HK-2 (cell line): ENCODE measurements at regions not wholly inside any gene's neighbourhood (a gene's known extent, or its start where the extent isn't known, plus 50 kb on each side); places are given as distances from the start of the nearest gene placed in this dataset.
"Not testable (repeated sequence)": the region's sequence is repeated elsewhere in the genome, so short reads cannot be mapped to it uniquely, and the experiment has no call there.

Experiments used
- DNase-seq: peaks from one replicate; pipeline ENCODE4 v3.0.0-alpha.2; 2018; ENCODE audit not compliant: unreplicated experiment

DNA sequence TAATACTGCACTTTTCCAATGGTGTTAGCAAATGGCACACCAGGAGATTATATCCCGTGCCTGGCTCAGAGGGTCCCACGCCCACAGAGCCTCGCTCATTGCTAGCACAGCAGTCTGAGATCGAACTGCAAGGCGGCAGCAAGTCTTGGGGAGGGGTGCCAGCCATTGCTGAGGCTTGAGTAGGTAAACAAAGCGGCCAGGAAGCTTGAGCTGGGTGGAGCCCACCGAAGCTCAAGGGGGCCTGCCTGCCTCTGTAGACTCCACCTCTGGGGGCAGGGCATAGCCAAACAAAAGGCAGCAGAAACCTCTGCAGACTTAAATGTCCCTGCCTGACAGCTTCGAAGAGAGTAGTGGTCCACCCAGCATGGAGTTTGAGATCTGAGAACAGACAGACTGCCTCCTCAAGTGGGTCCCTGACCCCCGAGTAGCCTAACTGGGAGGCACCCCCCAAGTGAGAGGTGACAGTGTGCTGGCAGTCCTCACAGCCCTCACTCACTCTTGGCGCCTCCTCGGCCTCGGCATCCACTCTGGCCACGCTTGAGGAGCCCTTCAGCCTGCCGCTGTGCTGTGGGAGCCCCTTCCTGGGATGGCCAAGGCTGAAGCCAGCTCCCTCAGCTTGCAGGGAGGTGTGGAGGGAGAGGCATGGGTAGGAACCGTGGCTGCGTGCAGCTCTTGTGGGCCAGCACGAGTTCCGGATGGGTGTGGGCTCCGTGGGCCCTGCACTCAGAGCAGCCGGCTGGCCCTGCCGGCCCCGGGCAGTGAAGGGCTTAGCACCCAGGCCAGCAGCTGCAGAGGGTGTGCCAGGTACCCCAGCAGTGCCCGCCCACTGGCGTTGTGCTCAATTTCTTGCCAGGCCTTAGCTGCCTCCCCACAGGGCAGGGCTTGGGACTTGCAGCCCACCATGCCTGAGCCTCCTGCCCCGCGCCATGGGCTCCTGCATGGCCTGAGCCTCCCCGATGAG, 188.0 kb downstream of the MMUT start:
- DNase-seq: not testable (repeated sequence)

DNA sequence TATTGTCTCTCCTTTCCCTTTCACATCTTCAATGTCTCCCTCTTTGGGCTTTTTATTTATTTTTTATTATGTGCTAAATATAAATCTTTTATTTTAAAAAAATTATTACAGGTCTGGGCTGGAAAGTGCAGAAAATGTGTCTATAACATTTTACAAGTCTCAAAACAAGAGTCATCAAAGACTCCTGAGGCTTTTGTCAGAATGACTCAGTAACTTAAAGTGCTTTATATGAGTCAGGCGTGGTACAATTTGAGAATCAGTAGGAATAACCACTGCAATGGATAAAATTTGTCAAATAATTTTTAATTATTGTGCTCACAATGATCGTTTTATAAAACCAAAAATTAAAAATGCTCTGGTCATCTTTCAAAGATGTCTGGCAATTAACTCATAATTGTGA, 193.9 kb downstream of the MMUT start:
- DNase-seq: no peak

DNA sequence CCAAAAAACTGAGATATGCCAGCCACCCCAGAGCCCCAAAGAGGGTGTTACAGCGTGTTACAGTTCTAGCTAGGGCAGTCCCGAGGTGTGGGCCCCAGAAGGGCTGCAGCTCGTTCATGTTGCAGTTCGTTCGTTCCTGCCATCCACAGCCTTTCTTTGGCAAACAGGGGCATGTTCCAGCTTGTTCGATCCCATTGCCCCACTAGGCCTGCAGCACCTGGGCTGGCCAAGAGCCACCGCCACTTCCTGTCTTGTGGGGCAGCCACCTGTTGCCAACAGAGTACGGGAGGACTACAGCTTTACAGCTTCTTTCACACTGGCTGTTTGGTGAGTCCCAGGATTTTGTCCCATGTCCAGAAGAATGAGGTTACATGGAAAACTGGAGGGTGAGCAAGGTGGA, 198.1 kb downstream of the MMUT start:
- DNase-seq: no peak

DNA sequence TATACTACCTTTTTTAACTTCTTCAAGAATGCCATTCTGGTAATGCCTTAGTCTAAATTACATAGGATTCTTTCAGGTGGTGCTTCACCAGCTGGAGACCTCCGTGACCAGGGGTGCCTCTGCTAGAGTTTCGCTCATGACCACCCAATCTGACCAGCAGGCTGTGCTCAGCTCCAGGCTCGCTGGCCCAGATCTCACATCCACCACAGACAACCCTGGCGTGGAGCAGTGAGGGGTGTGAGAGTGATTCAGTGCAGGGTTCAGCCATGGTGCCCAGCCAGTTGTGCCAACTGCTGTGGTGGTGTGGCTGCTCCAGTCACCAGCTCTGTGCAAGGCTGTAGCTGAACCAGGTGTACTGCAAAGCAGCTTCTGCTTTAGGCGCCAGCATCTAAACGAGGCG, 198.6 kb downstream of the MMUT start:
- DNase-seq: no peak

DNA sequence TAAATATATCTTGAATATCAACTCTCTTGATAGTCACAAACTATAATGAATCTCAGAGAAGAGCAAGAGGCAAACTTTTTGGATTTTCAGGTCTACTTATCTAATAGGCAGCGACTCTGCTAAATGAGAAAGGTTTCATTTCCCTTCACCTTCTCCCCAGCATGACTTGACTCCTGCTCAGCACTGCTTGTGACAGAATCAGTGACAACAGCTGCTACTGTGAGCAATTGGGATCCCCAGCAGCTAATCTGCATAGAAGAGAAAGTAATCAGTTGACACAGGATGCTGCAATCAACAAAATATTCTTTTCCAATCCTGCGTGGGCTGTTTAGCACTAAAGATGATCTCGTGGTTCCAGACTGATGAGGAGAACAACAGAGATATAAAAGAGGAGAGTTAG, 205.5 kb downstream of the MMUT start:
- no peak for DNase-seq

DNA sequence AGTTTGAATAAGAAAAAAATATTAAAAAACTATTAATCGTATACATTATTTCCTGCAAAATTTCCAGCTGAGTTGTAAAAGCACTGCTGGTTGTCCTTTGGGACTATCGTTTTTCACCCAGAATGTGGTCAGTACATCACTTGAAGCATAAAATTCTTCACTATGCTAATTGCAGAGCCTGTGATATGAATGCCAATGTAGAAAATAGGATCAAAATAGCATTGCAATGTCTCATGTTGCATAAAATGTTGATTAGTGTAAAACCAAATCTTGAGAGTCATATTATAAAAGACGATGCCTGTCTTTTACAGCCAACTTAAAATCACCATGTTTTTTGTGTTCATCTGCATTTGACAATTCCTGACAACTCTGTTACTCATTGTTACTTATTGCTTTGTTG, 207.7 kb downstream of the MMUT start:
- no peak for DNase-seq

DNA sequence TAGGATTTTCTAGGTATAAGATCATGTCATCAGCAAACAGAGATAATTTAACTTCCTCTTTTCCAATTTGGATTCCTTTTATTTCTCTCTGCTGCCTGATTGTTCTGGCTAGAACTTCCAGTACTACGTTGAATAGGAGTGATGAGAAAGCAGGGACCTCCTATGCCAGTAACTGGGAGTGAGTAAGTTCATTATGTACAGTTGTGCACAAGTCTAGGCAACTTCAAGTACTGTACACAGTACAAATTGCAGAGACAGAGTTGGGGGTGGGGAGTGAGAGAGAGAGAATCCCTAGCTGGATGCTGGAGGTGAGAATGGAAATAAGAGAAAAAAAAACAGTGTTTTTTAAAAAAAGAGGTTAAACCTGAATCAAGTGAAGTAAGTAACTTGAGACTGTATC, 210.2 kb downstream of the MMUT start:
- no peak for DNase-seq

DNA sequence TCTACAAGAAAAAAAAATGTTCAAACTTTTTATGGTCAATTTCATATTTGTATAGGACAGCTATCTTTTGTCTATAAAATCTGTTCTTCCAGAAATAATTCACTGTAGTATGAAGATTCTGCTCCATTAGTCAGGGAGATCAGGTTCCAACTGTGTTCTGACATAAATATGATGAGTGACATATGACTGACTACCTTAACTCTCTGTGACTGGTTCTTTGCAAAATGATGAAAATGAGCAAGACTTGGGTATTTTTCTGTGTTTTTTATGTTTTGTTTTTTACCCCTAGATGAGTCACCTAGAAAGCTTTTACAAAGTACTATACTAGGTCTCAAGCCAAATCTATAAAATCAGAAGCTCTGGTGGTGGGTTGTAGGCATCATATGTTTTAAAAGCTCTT, 229.6 kb downstream of the MMUT start:
- no peak for DNase-seq

DNA sequence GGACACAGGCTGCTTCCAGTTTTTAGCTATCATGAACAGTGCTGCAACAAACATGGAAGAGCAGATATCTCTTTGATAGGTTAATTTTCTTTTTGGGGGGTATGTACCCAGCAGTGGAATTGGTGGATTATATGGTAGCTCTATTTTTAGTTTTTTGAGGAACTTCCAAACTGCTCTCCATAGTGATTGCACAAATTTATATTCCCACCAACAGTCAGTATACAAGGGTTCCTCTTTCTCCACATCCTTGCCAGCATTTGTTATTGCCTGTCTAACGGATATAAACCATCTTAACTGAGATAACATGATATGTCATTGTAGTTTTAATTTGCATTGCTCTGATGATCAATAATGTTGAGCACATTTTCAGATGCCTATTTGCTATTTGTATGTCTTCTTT, 237.6 kb downstream of the MMUT start:
- no peak for DNase-seq

DNA sequence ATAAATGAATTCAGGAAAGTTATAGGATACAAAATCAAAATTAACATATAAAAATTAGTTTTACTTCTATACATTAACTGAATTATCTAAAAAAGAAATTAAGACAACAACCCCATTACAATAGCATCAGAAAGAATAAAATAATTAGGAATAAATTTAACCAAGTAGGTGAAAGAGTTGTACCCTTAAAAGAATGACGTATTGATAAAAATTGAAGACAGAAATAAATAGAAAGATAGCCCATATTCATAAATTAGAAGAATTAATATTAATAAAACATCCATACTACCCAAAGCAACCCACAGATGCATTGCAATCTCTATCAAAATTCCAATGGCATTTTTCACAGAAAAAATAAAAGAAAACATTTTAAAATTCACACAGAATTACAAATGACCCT, 242.8 kb downstream of the MMUT start:
- no peak for DNase-seq

DNA sequence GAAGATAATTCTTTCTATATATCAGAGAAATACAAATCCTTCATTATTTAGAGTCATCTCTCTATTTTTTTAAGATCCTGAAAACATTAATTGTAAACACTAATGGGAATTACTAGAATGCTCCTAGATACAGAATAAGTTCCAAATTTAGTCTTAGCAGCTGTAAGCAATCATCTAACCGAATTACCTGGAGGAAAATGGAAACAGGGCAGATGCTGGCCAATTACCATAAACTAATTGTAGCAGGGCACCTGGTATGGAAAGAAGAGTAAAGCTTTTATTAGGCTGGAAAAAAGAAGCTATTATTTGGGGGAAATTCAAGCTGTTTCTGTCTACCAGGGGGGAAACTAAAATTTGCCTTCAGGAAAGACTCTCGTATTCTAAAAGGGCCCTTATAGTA, 257.5 kb downstream of the MMUT start:
- no peak for DNase-seq

DNA sequence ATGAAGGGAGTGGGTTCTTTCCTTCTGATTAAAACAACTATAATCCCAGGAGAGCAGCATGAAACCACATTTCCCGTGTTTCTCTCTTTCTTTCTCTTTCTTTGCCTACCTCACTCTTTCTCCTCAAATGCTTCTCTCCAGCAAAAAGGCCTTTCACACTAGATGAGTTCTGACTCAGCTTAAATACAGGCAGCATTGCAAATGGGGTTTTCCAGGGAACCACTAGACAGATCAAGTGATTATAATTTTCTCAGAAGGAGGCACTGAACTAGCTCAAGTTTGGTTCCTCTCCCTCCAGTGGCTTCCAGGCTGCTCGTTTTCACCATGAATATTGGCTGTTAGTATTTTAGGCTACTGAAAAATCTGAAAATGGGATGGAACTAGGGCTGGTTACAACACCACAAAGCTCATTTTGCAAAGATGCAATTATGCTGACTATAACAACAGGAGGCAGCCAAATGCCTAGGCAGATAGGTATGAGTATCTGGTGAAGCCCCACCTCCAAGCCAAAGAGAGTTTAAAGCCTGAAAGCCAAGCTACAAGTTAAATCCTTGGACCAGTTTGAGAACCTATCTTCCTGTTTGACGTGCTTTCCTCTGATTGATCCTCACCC, 260.0 kb downstream of the MMUT start:
- no peak for DNase-seq

DNA sequence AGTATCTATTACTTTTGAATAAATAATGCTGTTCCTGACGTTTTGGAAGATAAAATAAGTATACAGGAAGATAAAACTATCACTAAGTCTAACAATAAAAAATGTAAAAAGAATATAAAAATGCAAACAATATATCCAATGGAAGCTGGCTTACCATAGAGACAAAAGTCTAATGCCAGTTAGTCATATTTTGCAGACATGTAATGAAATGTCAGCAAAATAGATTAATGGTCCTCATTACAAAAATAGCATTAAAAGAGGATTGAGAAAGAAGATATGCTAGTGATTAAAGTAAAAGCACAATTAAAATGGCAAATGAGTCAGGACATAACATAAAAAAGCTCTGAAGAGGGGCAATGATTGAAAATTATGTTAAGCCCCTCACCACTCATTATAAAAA, 265.0 kb downstream of the MMUT start:
- no peak for DNase-seq

DNA sequence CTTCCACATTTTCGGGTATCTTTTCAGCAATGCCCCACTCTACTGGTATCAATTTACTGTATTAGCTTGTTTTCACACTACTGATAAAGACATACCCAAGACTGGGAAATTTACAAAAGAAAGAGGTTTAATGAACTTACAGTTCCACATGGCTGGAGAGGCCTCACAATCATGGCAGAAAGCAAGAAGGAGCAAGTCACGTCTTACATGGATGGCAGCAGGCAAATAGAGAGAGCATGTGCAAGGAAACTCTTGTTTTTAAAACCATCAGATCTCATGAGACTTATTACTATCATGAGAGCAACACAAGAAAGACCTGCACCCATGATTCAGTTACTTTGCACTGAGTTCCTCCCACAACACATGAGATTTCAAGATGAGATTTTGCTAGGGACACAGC, 300.7 kb downstream of the MMUT start:
- DNase-seq: not testable (repeated sequence)

DNA sequence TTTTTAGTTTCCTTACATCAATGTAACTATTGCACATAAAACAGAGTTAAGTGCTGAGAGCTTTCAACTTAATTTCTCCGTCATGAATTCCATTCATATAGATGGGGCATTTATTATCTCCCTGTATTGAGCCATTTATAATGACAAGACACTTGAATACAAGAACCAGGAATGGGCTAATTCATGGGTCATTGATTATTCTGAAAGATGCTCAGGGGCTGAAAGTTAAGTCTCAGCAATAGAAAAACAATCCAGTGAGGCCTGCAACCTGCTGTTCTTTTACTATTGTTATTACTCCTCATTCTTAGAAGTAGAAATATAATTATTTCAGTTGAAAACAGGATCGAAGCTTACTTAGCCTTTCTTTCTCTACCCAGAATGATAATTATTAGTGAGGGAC, 307.7 kb downstream of the MMUT start:
- no peak for DNase-seq

DNA sequence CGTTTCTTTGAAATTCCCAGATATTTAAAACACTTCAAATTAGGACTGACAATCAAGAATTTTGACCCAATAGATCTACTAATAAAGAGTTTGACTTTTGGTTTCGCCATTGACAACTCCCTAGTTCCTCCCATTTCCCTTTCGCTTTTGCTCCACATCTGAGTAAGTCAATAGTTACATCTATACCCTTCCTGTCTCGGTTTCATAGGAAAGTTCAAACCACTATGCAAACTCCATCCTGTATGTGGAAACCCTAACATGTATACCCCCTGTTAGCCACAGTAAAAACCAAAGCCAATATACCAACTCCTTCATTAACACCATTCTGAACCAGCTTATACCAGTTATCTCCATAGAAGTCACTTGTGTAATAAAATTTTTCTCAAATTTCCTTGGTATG, 311.1 kb downstream of the MMUT start:
- no peak for DNase-seq

DNA sequence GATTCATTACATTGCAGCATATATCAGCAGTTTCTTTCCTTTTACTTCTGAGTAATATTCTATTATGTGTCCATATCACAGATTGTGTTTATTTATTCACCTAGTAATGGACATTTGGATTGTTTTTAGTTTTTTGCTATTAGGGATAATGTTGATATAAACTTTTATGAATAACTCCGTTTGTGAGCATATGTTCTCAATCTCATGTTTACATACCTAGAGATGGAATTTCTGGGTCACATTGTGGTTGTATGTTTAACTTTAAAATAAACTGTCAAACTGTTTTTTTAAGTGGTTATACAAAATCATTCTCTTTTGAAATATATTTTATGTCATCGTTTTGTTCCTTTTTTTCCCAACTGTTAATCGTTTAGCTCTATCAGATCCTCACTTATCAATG, 311.6 kb downstream of the MMUT start:
- no peak for DNase-seq

DNA sequence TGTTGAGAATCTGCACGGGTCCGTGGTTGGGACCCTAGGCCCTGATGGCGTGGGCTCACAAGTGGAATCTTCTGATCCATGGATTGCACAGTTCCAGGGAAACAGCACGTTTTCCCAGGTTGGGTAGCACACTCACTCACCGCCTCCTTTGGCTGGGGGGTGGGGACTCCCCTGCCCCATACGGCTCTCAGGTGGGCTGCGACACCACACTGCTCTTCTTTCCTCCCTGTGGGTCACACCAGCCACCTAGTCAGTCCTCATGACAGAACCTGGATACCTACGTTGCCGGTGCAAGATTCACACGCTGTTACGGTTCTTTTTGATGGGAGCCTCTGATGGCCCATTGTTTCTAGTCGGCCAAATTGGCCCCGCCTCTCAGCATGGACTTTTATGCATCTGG, 312.0 kb downstream of the MMUT start:
- no peak for DNase-seq

DNA sequence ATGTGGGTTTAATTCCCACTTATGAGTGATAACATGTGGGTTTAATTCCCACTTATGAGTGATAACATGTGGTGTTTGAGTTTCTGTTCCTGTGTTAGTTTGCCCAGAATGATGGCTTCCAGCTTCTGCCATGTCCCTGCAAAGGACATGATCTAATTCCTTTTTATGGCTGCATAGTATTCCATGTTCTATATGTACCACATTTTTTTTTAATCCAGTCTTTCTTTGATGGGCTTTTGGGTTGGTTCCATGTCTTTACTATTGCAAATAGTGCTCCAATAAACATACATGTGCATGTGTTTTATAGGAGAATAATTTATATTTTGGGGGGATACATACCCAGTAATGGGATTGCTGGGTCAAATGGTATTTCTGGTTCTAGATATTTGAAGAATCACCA, 317.8 kb downstream of the MMUT start:
- DNase-seq: no peak

DNA sequence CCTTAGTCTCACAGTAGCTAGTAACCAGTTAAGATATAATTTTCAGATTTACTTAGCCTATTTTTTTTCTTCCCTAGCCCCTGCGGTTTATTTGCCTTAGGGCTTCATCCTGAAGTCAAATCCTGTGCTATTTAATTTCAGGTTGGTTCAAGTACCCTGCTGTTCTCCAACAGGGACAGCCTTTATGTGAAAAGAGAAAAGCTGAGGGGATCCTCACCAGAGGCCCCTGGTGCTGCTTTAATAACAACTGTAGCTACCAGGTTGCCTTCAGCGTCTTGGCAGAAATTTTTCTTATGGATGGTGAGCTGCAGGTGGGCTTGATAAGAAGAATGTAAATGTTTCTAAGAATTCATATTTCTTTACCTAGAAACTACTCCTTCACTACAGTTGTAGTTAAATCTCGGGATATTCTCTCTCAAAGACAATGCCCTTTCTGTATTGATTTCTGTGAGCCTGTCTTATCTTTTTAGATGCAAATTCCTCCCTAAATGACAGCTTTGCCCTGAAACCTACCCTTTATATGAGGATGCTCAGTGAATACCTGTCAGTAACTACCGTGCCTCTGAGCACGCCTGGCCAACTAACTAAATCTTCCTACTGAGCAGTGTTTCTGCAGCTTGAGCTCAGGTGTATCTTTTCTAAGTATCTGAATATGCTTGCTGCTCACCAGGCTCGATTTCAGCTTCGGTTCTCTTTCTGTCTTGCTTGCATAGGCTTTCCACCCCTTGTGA, 320.5 kb downstream of the MMUT start:
- DNase-seq: no peak

DNA sequence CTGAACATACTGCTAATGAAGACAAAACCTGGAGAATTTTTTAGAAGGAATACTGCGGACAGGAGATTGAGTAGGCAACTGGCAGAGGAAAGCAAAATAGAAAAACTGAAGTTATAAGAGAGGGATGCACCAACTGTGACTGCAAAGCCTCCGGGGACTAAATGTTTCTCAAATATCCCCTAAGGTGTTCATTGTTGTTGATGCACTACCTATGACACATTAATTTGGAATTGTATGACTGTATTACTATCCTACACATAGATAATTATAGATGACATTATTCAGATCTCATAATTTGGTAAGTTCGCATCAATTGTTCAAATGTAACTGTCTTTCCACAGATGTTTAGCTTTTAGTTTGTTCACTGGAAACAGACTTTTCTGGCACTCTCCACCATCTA, 341.1 kb downstream of the MMUT start:
- no peak for DNase-seq

DNA sequence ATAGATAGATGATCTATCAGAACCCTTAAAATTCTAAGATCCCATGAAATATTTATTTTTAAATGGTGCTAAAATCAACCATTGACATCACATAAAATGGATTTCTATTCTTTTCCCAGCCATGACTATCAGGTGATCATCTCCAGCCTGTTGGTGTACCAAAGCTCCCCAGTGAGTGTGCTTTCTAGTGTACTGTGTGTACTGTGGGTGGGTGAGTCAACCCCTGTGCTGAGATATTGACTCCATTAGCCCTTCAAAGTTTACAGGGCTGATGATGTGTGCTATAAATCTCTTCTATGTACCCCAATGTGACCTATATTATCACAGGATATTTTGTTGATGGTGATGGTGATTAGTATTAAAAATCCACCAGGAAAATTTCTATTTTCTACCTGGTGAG, 344.6 kb downstream of the MMUT start:
- no peak for DNase-seq

DNA sequence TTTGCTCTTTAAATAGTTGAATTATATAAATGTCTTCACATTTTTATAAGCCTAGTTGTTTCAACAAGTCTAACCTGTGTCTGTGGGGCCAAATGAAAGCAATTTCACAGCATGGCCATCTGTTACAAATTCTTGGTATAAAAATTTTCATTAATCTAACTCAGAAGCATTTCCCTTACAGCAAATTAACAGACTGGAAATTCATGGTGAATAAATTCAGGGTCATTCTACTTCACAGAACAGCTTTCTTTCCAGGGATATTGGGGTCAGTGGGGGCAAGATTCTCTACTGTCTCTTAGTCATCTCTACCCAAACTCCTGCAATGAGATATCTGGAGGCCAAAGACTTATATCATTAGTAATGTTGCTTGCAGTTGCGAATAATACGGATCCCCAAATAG, 352.1 kb downstream of the MMUT start:
- no peak for DNase-seq
